RWPE2 (cell line): ENCODE measurements at regions not wholly inside any gene's neighbourhood (a gene's known extent, or its start where the extent isn't known, plus 50 kb on each side); places are given as distances from the start of the nearest gene placed in this dataset.

Source experiments
- ATAC-seq: fragments of 200-7000 bp; cut with Tn5 transposase; 3 replicates; pipeline ENCODE4 v1.9.1; 2021; ENCODE audit warnings: low read depth
- DNase-seq: peaks from one replicate; pipeline ENCODE4 v3.0.0-alpha.2; 2020; ENCODE audit warnings: low spot score
- H3K27ac ChIP-seq: fragments of 450-650 bp; 2 replicates; pipeline ENCODE4 v1.5.1; 2017; ENCODE audit warnings: mild to moderate bottlenecking; ENCODE audit not compliant: poor library complexity, severe bottlenecking
- H3K27me3 ChIP-seq: fragments of 250-450 bp; sonication (Bioruptor Pico); 2 replicates; pipeline ENCODE4 v1.5.1; 2021; ENCODE audit warnings: mild to moderate bottlenecking, moderate library complexity; ENCODE audit not compliant: insufficient read depth, poor library complexity, severe bottlenecking
- H3K36me3 ChIP-seq: fragments of 250-450 bp; sonication (Bioruptor Pico); 2 replicates; pipeline ENCODE4 v1.5.1; 2020; ENCODE audit warnings: low read depth, mild to moderate bottlenecking, moderate library complexity
- H3K4me1 ChIP-seq: fragments of 250-450 bp; sonication (Bioruptor Pico); 2 replicates; pipeline ENCODE4 v1.5.1; 2021; ENCODE audit warnings: mild to moderate bottlenecking, moderate library complexity; ENCODE audit not compliant: insufficient read depth, poor library complexity, severe bottlenecking
- H3K4me3 ChIP-seq: fragments of 250-450 bp; sonication (Bioruptor Pico); 2 replicates; pipeline ENCODE4 v1.5.1; 2021; ENCODE audit warnings: mild to moderate bottlenecking, moderate library complexity; ENCODE audit not compliant: severe bottlenecking
- H3K9me3 ChIP-seq: fragments of 250-450 bp; sonication (Bioruptor Pico); 2 replicates; pipeline ENCODE4 v1.5.1; 2021; ENCODE audit warnings: mild to moderate bottlenecking, moderate library complexity; ENCODE audit not compliant: severe bottlenecking
- TF ChIP-seq, protein P1 (sequence below): fragments of 450-650 bp; IDR thresholded peaks from one replicate; pipeline ENCODE4 v1.5.1; 2017; ENCODE audit warnings: mild to moderate bottlenecking, moderate library complexity; ENCODE audit not compliant: poor library complexity, severe bottlenecking

DNA sequence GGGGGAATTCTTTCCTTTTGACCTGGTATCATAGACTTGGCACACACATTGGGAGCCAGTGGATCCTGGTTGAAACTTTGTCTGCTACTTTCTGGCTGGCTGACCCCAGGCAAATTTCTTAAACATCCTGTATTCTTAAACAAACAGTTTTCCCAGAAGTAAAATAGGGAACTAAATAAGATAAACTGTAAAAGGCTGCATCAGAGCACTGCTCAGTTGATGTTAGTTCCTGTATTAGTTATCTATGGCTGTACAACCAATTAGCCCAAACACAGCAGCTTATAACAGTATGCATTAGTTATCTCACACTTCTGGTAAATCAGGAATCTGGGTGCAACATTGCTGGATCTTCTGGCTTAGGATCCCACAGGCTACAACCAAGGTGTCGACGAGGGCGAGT is 73.1 kb upstream of the SLCO3A1 start:
- Histone ChIP-seq H3K4me1 (no peaks in the 10 kb centered on the region), H3K4me3 (no peak overlapping the region), H3K27me3 (peaks cover 31% of the 10 kb centered on the region), H3K36me3 (no peaks in the 10 kb centered on the region), H3K9me3 (no peaks in the 10 kb centered on the region), H3K27ac (no peak overlapping the region)
- ATAC-seq (no peak), DNase-seq (no peak)
- TF ChIP-seq, protein P1, sequence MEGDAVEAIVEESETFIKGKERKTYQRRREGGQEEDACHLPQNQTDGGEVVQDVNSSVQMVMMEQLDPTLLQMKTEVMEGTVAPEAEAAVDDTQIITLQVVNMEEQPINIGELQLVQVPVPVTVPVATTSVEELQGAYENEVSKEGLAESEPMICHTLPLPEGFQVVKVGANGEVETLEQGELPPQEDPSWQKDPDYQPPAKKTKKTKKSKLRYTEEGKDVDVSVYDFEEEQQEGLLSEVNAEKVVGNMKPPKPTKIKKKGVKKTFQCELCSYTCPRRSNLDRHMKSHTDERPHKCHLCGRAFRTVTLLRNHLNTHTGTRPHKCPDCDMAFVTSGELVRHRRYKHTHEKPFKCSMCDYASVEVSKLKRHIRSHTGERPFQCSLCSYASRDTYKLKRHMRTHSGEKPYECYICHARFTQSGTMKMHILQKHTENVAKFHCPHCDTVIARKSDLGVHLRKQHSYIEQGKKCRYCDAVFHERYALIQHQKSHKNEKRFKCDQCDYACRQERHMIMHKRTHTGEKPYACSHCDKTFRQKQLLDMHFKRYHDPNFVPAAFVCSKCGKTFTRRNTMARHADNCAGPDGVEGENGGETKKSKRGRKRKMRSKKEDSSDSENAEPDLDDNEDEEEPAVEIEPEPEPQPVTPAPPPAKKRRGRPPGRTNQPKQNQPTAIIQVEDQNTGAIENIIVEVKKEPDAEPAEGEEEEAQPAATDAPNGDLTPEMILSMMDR, result no peak

DNA sequence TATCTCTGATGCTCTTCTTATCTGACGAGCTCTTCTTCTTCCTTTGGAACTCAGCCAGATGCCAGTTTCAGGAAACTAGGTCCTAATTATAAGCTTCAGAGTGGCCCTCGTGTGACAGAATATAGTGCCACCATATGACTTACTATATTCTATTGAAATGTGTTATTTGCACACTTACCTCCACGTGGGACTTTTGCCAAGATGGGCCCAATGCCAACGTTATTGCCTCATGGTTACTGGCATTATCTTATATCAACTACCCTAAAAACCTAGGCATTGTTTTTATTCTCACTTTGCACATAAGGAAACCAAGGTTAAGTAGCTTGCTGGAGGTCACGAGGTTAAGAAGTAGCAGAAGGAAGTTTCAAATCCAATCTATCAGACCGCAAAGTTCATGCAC is 71.3 kb upstream of the SLCO3A1 start:
- DNase-seq, result no peak

DNA sequence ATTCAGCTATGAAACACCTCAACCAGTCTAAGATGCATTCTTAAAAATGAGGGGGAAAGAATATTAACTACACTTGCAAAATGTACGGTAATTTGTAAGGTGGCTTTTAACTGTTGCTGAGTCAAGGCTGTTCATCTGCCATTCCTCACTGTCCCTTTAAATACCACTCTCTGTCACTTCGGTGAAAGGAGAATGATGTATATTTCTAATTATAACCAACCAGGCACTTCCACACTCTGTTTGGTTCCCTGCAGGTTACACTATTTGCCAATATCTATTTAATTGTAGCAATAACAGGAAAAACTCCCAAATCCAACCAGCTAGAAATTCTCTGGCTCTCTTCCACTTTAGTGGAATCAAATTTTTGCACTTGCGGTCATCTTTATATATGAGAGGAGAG is 70.5 kb upstream of the SLCO3A1 start:
- H3K4me1 ChIP-seq, result no peaks in the 10 kb centered on the region
- ATAC-seq, result no peak
- TF ChIP-seq, protein P1, result no peak
- H3K4me3 ChIP-seq, result no peak overlapping the region
- no peak for DNase-seq
- no peaks in the 10 kb centered on the region for H3K9me3 ChIP-seq
- H3K27ac ChIP-seq, result no peak overlapping the region
- no peaks in the 10 kb centered on the region for H3K36me3 ChIP-seq
- H3K27me3 ChIP-seq, result peaks cover 17% of the 10 kb centered on the region

More for the DNA sequence above, 71.3 kb upstream of the SLCO3A1 start:
- peaks cover 18% of the 10 kb centered on the region for H3K27me3 ChIP-seq
- H3K36me3 ChIP-seq, result no peaks in the 10 kb centered on the region
- no peak overlapping the region for H3K27ac ChIP-seq
- no peak for ATAC-seq
- no peak overlapping the region for H3K4me3 ChIP-seq
- no peaks in the 10 kb centered on the region for H3K9me3 ChIP-seq
- no peaks in the 10 kb centered on the region for H3K4me1 ChIP-seq
- TF ChIP-seq, protein P1, result no peak

DNA sequence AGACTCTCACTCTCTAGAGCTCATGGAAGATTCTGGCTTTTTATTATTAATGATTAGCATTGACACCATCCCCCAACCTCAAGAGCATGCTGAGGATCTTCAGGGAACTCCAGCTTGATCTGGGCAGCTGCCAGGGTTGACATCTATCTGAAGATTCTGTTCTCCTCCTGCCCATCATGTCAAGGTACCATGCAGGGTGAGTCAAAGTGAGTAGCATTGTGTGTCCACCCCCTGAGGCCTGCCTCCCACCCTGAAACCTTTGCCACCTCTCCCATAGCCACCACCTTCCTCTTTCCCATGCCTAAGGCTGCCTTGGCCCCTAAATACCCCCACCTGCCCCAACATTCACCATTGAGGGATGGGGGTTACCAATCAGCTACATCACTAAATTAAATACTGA is 70.1 kb upstream of the SLCO3A1 start:
- no peaks in the 10 kb centered on the region for H3K36me3 ChIP-seq
- no peaks in the 10 kb centered on the region for H3K4me1 ChIP-seq
- no peak for DNase-seq
- no peaks in the 10 kb centered on the region for H3K9me3 ChIP-seq
- H3K27ac ChIP-seq, result no peak overlapping the region
- TF ChIP-seq, protein P1, result no peak
- ATAC-seq, result no peak
- peaks cover 12% of the 10 kb centered on the region for H3K27me3 ChIP-seq
- no peak overlapping the region for H3K4me3 ChIP-seq

DNA sequence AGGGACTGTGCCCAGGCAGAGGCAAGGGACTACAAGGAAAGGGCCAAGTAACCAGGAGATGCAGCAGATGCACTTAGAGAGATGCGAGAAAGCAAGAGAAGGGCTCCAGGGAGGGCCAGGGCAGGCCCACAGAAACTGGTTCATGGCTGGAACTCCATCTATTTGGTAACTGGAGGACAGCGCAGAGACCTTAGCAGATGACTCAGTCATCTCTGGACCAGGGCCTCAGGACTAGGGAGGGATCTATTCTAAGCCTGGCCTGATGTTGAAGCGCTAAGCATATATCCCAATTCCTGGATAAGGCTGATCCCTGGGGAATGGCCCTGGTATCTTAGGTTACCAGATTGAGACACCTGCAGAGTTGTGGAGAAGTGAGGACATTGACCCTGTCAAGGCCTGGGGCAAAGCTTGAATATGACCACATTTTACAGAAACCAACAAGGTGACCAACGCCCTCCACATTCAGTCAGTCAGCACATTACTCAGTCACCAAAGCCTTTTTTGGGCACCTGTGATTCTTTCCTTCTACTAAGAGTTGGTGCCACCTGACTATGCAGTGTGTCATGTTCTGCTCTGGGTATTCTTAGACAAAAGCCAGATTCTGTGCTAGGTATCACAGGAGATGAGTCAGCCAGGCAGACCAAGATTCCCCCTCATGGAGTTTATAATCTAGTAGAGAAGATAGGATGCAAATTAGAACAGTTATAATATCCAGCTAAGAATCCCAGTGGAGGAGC is 68.4 kb upstream of the SLCO3A1 start:
- Histone ChIP-seq H3K4me3 (no peak overlapping the region), H3K27ac (no peak overlapping the region), H3K36me3 (no peaks in the 10 kb centered on the region), H3K4me1 (no peaks in the 10 kb centered on the region), H3K27me3 (no peaks in the 10 kb centered on the region), H3K9me3 (no peaks in the 10 kb centered on the region)
- 0 out of 3 replicates have a peak, but pooled peaks have one; percentile 28 for ATAC-seq
- TF ChIP-seq, protein P1, result no peak
- DNase-seq, result no peak
